Tibial artery (tissue), 4 donors: ENCODE measurements at regions not wholly inside any gene's neighbourhood (a gene's known extent, or its start where the extent isn't known, plus 50 kb on each side); places are given as distances from the start of the nearest gene placed in this dataset.

ENCODE experiments used
- DNase-seq, 2 donors: peaks; one replicate each; pipeline ENCODE4 v3.0.0-alpha.2; 2019
- H3K27ac ChIP-seq, 2 donors: fragments of 200-600 bp; sonication (generic) in 1 of 2; 1 replicate in 1 of 2; 2 replicates in 1 of 2; pipeline ENCODE4 v1.5.1; 2018 to 2019; ENCODE audit warnings: mild to moderate bottlenecking in 1 of 2
- H3K27me3 ChIP-seq, 2 donors: fragments of 200-600 bp; sonication (generic) in 1 of 2; one replicate each; pipeline versions ENCODE4 v1.5.1 to v1.6.0; 2016 to 2019
- H3K36me3 ChIP-seq, 3 donors: fragments of 200-600 bp; sonication (generic) in 2 of 3; one replicate each; pipeline ENCODE4 v1.5.1; 2016 to 2019; ENCODE audit warnings: mild to moderate bottlenecking in 2 of 3
- H3K4me1 ChIP-seq, 4 donors: fragments of 200-600 bp; sonication (generic) in 2 of 4; 1 replicate in 3 of 4; 2 replicates in 1 of 4; pipeline ENCODE4 v1.5.1; 2016 to 2019
- H3K4me3 ChIP-seq, 2 donors: fragments of 200-600 bp; sonication (generic) in 1 of 2; 1 replicate in 1 of 2; 2 replicates in 1 of 2; pipeline ENCODE4 v1.5.1; 2018 to 2019; ENCODE audit warnings: mild to moderate bottlenecking in 2 of 2
- H3K9me3 ChIP-seq, 3 donors: fragments of 200-600 bp; sonication (generic) in 1 of 3; one replicate each; pipeline ENCODE4 v1.5.1; 2016 to 2019
- intact Hi-C: fragments of 100-400 bp; cut with DNase I; formaldehyde crosslinking; loops from one replicate; pipeline ENCODE4 v1.15.0; 2023; ENCODE audit warnings: low total_unique reads
- TF ChIP-seq, protein P1 (sequence below), 2 experiments: fragments of 200-600 bp in 1 of 2; fragments of 450-650 bp in 1 of 2; IDR thresholded peaks; one replicate each; pipeline ENCODE4 v1.5.1; 2017 to 2019; ENCODE audit warnings: antibody characterized with exemption in 2 of 2, mild to moderate bottlenecking in 1 of 2, moderate library complexity in 1 of 2

DNA sequence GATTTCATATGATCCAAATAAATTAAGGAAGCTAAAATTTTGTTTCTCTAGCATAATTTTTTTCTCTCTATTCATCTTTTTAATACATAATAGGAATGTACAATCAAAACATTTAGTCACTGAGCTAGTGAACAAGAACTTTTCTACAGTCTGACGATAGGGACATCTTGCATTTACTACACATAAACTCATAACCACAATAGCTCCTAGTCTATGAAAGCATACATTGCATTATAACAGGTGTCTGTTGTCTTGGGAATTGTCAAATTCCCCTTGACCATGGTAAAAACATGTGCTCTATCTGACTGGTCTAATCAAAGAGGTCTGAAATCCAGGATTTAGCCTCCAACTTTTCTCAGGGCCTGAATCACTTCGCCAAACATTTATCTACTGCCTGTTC lies 144.8 kb downstream of the FAM124B start:
- intact Hi-C loops = no loop called here
- no peak for DNase-seq

DNA sequence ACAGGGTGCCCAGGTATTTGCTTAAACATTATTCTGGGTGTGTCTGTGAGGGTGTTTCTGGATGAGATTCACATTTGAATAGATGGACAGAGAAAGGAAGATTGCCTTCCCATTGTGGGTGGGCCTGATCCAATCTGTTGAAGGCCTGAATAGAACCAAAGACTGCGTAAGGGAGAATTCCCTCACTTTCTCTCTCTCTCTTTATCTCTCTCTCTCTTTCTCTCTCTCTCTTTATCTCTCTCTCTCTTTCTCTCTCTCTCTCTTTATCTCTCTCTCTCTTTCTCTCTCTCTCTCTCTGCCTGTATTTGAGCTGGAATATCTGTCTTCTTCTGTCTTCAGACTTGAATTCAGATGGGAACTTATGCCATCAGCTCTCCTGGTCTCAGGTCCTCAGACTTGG lies 148.4 kb downstream of the FAM124B start:
- intact Hi-C loops = no loop called here
- Histone ChIP-seq H3K27ac (no peak overlapping the region), H3K36me3 (no peaks in the 10 kb centered on the region), H3K27me3 (no peaks in the 10 kb centered on the region), H3K4me1 (no peaks in the 10 kb centered on the region), H3K9me3 (no peaks in the 10 kb centered on the region), H3K4me3 (no peak overlapping the region)
- no peak for DNase-seq
- TF ChIP-seq, protein P1, sequence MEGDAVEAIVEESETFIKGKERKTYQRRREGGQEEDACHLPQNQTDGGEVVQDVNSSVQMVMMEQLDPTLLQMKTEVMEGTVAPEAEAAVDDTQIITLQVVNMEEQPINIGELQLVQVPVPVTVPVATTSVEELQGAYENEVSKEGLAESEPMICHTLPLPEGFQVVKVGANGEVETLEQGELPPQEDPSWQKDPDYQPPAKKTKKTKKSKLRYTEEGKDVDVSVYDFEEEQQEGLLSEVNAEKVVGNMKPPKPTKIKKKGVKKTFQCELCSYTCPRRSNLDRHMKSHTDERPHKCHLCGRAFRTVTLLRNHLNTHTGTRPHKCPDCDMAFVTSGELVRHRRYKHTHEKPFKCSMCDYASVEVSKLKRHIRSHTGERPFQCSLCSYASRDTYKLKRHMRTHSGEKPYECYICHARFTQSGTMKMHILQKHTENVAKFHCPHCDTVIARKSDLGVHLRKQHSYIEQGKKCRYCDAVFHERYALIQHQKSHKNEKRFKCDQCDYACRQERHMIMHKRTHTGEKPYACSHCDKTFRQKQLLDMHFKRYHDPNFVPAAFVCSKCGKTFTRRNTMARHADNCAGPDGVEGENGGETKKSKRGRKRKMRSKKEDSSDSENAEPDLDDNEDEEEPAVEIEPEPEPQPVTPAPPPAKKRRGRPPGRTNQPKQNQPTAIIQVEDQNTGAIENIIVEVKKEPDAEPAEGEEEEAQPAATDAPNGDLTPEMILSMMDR (IDR thresholded peaks at IDR 0.05) = no peak

More for the DNA sequence above, 144.8 kb downstream of the FAM124B start:
- Histone ChIP-seq H3K4me1 (no peaks in the 10 kb centered on the region), H3K36me3 (no peaks in the 10 kb centered on the region), H3K27me3 (no peaks in the 10 kb centered on the region), H3K9me3 (no peaks in the 10 kb centered on the region), H3K4me3 (no peak overlapping the region), H3K27ac (no peak overlapping the region)
- TF ChIP-seq, protein P1 (IDR thresholded peaks at IDR 0.05) = no peak

DNA sequence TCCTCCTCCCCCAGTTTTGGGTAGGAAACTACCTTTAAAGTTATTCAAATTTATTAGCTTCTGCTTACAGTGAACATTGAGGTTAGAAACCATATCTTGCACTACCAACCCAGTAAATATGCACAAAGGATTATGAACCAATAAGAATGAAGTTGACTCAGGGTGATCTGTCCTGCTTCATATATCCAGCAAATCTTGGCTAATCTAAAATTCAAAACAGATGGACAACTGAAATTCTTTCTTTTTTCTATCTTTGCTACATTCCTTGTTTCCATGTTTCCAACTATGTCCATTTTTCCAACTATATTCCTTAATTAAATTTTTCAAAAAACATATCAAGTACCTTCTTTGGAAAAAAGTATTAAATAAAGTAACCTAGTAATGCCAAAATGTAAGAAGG lies 149.3 kb downstream of the FAM124B start:
- H3K27ac ChIP-seq = no peak overlapping the region
- no peaks in the 10 kb centered on the region for H3K4me1 ChIP-seq
- no peak for DNase-seq
- TF ChIP-seq, protein P1 (IDR thresholded peaks at IDR 0.05) = no peak
- H3K4me3 ChIP-seq = no peak overlapping the region
- no peaks in the 10 kb centered on the region for H3K36me3 ChIP-seq
- intact Hi-C loops = no loop called here
- no peaks in the 10 kb centered on the region for H3K27me3 ChIP-seq
- H3K9me3 ChIP-seq = no peaks in the 10 kb centered on the region

DNA sequence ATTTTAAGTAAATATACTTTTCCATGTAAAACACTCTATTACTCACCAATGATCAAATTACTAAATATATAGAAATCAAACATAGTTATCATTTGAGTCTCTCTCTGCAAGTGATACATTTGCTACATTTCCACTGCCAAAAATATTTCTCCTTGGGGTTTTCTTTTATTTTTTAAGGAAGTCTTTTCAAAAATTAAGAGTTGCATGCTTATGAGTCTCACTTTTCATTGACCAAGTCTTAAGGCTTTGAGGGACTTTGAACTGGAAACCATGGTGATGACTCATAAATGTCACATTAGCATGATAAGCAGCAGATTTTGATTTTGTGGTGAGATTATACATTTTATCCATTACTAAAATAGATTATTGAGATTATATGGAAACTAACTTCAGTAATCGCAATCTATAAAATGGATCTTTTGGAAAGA lies 152.9 kb downstream of the FAM124B start:
- no peaks in the 10 kb centered on the region for H3K36me3 ChIP-seq
- intact Hi-C loops = no loop called here
- no peaks in the 10 kb centered on the region for H3K9me3 ChIP-seq
- TF ChIP-seq, protein P1 (IDR thresholded peaks at IDR 0.05) = no peak
- no peaks in the 10 kb centered on the region for H3K4me1 ChIP-seq
- no peaks in the 10 kb centered on the region for H3K27me3 ChIP-seq
- DNase-seq = no peak
- no peak overlapping the region for H3K4me3 ChIP-seq
- H3K27ac ChIP-seq = no peak overlapping the region

DNA sequence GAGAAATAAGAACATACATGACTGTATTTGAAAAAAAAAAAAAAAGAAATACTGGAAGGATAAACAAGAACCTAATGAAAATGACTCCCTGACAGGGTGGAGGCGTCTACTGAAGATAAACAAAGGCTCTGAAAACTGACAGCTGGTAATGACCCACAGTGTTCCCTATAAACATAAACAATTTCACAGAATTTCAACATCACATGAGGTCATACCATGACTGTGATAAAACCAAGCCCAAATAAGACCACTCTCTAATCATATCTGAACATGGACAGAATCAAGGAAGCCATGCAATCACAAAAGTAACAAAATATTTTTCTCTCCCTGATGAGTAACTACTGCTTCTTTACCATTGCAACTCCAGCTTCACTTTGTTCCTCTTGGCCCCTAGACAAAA lies 159.3 kb downstream of the FAM124B start:
- TF ChIP-seq, protein P1 (IDR thresholded peaks at IDR 0.05) = no peak
- no peak for DNase-seq
- H3K9me3 ChIP-seq = no peaks in the 10 kb centered on the region
- no peak overlapping the region for H3K4me3 ChIP-seq
- H3K27me3 ChIP-seq = no peaks in the 10 kb centered on the region
- no peak overlapping the region for H3K27ac ChIP-seq
- intact Hi-C loops = no loop called here
- H3K36me3 ChIP-seq = no peaks in the 10 kb centered on the region
- H3K4me1 ChIP-seq = no peaks in the 10 kb centered on the region

DNA sequence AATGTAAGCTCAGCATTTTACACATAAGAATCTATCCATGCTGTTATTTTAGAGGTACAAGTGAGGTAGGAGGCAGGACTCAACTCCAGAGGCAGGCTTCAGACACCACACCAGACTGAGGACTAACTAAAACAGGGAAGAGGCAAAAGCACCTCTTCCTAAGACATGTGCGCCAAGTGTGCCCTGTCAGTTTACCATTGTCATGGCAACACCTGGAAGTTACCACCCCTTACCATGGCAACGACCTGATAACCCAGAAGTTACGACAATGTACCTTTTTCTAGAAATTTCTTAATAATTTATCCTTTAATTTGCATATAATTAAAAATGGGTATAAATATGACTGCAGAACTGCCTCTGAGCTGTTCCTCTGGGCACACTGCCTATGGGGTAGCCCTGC lies 160.1 kb downstream of the FAM124B start:
- DNase-seq = no peak
- Histone ChIP-seq H3K9me3 (no peaks in the 10 kb centered on the region), H3K27me3 (no peaks in the 10 kb centered on the region), H3K4me3 (no peak overlapping the region), H3K4me1 (no peaks in the 10 kb centered on the region), H3K36me3 (no peaks in the 10 kb centered on the region), H3K27ac (no peak overlapping the region)
- TF ChIP-seq, protein P1 (IDR thresholded peaks at IDR 0.05) = no peak
- intact Hi-C loops = no loop called here
